ENCODE measurements at regions not wholly inside any gene's neighbourhood (a gene's known extent, or its start where the extent isn't known, plus 50 kb on each side); places are given as distances from the start of the nearest gene placed in this dataset.

DNA sequence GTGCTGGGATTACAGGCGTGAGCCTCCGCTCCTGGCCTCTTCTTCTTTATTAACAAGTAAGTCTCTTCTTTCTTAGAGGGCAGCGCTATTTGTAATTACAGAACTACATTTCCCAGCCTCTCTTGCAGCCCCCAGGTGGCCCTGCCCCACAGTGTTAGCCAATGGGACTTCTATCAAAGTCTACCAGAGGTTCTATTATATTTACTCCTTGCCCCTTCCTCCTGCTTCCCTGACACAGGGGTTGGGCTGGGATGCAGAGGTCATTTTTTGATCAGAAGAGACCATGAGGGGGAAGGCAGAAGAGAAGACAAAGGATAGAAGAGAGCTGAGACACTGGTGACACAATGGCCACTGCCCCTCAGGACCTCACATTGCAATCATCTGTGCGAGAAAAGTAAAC lies 224.2 kb downstream of the SYK start:
- DNase-seq = no peak

DNA sequence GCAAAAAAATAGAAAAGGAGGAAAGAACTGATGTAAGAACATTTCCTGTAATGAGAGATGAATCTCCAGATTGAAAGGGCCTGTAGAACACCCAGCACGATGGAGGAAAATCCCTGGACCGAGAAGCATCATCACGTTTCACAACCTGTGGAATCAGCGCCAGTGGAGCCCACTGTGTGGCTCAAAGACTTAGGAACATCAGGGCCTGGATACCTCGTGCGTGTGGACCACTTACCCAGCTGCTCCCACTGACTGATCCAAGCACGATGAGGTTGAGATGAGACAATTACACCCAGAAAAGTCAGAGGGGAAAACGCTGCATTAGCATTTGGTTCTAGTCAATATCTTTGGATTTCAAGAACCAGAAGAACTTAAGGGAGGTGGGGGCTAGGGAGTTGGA lies 224.6 kb downstream of the SYK start:
- DNase-seq = no peak

- DNase-seq = no peak
Measured at GRCh38 chr9:91027005-91027404, 225.4 kb downstream of the SYK start.

DNA sequence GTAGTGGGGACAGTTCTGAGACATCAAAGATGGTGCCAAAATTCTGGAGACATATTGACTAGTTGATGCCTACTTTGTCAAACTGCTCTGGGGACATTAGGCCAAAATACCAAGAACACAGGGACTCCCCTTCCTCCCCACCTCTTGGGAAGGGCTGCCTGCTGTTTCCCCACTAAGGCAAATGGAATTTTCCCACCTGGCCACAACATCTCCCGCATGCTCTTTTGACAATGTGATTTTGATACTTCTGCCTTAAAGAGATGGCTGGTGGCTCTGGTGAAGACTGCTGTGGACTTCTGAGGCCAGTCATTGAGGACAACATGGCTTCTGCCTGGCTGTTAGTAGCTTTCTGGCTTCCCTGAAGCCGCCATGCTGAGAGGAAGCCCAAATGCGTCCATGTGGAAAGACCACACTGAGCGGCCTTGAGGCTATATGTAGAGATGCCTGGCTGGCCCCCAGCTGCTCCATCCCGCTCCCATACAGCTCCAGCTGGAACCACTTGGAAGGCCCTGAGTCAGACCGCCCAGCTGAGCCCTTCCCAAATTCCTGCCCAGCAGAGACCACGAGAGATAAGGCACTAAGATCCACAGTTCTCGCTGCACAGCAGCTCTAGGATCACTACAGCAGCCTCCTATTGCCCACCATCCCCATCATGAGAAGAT lies 226.7 kb downstream of the SYK start:
- no peak for DNase-seq

- DNase-seq = no peak
Measured at GRCh38 chr9:91029650-91030361, 228.2 kb downstream of the SYK start.

- DNase-seq = no peak
Measured at GRCh38 chr9:91032121-91032531, 230.5 kb downstream of the SYK start.

GRCh38 chr9:91033270-91033669 lies 231.7 kb downstream of the SYK start:
- no peak for DNase-seq

DNA sequence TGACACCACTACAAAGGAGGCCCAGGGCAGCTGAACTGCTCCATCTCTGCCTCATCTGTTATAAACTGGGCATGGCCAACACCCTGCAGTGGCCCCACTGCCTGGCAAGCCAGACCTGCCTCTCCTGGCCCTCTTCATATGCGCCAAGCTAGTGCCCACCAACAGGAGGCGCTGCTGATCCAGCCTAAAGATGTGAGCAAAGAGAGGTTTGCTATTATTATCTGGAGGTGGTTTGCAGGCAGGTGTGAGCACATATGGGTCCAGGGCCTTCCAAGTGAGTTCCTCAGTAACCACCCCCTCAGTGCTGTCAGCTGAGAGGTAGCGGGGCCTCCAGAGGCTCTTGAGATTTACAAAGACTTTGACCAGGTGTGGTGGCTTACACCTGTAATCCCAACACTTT lies 232.2 kb downstream of the SYK start:
- no peak for DNase-seq

- DNase-seq = no peak
Measured at GRCh38 chr9:91034521-91034920, 232.9 kb downstream of the SYK start.

DNA sequence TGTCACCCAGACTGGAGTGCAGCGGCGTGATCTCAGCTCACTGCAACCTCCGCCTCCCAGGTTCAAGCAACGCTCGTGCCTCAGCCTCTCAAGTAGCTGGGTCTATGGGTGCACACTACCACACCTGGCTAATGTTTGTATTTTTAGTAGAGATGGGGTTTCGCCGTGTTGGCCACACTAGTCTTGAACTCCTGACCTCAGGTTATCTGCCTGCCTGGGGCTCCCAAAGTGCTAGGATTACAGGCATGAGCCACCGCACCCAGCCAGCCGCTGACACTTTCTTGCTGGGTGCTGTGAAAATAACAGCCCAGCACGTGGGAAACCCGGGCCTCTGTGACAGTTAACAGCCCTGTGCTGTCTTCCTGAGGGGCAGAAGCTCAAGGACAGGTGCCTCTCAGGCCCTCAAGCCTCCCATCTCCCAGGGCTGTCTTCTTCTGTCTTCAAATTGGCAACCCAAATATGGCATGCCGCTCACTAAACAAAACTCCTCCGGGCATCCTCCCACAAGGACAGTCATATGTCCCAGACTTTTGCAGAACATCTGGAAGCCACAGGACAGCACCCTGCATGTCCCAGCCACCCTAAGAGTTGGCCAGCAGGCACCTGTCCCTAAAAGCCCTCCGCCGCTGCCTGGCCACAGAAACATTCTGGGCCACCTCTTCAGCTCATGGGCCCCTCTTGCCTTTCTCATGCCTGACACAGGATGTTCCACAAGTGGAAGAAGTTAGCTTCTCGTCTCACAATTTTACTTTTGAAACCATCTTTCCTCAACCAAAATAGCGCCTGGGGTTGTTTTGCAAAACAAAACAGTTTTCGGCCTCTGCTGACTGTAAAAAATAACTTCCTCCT lies 233.6 kb downstream of the SYK start:
- DNase-seq = no peak

GRCh38 chr9:91035825-91036208 lies 234.2 kb downstream of the SYK start:
- no peak for DNase-seq

- DNase-seq = no peak
Measured at GRCh38 chr9:91036356-91036755, 234.7 kb downstream of the SYK start.

DNA sequence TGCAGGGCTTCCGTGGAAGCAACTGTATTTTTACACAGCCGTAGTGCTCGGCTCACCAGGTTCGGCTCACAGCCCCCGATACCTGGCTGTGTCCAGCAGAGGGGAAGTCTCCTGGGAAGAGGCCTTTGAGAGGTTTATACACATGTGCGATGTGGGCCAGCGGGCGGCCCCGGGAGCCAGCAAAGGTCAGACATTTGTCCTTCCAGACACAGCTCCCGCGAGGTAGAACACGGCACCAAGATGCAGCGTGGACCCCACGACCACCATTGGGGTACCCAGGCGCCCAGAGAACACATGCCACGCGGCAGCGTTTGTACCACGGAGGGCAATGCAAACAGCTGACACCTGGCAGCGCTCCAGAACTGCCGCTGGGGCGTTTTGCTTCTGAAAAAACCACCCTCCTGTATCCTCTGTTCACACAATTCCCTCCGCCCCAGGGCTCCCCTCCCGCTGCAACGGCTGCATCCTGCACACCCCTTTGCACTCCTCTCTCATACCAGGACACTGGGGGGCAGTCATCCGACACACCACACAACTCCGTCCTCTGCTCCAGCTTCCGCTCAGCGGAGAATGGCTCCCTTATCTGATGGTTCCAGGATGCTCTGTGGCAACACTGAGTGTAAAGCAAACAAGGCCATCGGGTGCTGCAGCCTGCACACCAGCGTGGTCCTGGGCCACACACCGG lies 235.3 kb downstream of the SYK start:
- peak; percentile 75 for DNase-seq

DNA sequence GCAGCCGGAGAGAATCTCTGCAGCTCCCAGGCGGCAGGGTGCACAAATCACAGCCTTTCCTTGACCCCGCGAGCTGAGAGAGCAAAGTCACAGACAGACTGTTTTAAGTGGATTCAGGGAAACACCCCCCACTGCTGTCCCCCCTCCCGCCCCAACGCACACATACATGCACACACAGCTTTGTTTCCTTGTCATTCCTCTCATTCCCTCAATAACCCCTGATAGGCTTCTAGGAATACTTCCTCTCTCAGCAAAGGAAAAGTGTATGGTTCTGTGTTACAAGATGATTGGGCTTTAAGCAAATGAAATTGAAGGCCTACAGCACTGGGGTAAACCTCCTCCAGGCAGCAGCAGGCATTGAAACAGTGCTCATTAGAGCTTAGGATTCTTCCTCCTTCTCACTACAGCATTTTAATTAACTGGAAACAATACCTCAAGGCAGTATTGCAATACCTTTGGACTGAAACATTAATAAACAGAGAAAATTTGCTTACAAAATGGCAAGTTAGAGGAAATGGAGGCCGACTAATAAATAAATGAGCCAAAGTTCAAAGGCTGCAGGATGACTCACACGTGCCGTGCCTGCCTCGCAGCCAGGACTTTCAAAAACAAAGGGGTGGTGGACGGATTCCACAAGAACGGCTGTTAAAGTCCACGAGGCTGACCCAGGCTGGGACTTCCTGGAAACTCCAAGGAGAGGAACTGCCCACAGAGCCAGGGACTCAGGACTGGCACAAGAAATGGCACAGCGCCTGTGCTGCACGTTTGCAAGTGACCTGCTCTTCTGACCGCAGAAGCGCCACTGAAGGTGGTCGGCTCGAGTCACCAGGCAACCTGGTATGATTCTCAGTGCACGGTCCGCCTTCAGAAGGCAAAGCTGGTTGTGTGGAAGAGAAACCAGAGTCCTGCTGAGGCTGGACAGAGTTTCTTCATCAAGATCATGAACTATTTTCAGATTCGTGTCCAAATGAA lies 236.2 kb downstream of the SYK start:
- no peak for DNase-seq

DNA sequence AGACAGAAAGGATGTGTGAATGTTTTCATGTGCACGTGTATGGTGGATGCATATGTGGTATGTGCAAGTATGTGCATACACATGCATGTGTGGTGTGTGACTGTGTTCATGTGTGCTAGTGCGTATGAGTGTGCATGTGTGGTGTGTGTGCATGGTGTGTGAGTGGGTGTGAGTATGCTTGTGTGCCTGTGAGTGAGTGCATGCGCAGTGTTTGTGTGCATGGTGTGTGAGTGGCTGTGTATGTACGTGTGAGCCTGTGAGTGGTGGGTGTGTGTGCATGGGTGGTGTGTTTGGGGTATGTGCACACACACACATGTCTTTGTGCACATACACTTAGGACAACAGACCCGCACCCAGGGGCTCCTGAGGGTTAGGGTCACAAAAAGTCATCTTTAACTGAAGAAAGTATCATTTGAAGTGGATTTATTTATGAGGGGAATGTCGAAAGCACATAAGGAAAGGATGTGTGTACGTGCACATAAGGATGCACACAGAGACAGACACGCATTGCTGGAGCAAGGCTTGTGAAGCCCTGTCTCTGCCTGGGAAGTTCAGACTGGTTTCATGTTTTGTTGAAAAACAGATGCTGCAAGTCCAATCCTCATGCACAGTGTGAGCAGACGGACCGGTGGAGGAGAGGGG lies 237.0 kb downstream of the SYK start:
- DNase-seq = no peak

GRCh38 chr9:91039125-91039834 lies 237.7 kb downstream of the SYK start:
- DNase-seq = no peak

- no peak for DNase-seq
Measured at GRCh38 chr9:91039835-91040140, 238.2 kb downstream of the SYK start.

DNA sequence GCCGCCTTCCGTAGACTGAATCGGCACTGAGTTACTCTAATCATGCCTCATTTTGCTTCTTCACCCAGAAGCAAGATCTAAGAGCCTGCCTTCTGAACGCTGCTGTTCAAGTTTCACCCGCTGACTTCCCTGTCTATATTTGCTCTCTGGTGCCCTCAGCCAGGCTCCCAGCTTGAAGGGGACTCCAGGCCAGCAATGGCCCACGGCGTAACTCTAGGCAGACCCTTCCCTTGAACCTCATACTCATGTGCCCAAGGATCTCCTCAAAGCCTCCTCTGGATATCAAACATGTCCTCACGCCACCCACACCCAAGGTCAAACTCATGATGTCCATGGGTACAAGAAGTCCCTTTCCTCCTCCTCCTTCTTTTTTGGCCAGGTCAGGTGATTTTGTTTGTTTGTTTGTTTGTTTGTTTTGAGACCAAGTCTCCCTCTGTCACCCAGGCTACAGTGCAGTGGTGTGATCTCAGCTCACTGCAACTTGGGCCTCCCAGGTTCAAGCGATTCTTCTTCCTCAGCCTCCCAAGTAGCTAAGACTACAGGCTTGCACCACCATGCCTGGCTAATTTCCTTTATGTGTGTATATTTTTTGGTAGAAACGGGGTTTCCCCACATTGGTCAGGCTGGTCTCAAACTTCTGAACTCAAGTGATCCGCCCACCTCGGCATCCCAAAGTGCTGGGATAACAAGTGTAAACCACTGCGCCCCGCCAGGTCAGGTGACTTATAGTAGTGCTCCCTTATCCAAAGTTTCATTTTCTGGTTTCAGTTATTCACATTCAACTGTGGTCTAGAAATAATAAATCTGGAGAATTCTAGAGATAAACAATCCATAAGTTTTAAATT lies 239.0 kb downstream of the SYK start:
- no peak for DNase-seq

GRCh38 chr9:91042024-91042423 lies 240.4 kb downstream of the SYK start:
- no peak for DNase-seq

DNA sequence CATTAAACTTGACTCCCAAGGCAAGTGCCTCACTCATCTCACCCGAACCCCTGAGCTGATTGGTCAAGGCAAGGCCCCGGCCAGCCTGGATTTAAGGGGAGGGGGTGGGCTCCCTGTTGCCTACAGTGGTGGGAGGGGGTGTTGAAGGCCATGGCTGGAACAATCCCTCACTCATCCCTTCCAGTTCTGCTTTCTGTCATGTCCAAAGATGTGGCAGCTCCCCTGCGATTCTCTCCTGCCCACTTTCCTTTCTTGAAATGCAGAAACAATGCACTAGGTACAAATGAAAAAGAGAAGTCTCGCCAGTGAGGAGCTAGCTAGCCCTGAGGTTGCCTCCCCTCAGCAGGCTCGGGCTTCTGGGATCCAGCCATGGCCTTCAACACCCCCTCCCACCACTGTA lies 240.9 kb downstream of the SYK start:
- DNase-seq = no peak

Measured in DMS 273 treated with DMSO at 0.1 percent for 48 hours (cell line).